Keratinocyte (primary cell): ENCODE measurements at regions not wholly inside any gene's neighbourhood (a gene's known extent, or its start where the extent isn't known, plus 50 kb on each side); places are given as distances from the start of the nearest gene placed in this dataset.

Experiments used
- DNase-seq: peaks from one replicate; pipeline ENCODE4 v3.0.0-alpha.2; 2011; ENCODE audit warnings: low read depth, missing footprints, low spot score
- FAIRE-seq: peaks from 2 replicates; lab custom pipeline; 2011; peaks lifted over from hg19 to GRCh38; lab: Jason Lieb, UNC
- H2AFZ ChIP-seq: 2 replicates; pipeline ENCODE4 v1.6.0; 2012; ENCODE audit warnings: low read length, control low read depth, inconsistent platforms; ENCODE audit not compliant: control insufficient read depth
- H3K27ac ChIP-seq: 2 replicates; pipeline ENCODE4 v1.5.1; 2011; ENCODE audit warnings: low read length; ENCODE audit not compliant: control insufficient read depth, insufficient read depth
- H3K27me3 ChIP-seq: 3 replicates; pipeline ENCODE4 v1.6.0; 2011; ENCODE audit warnings: low read length; ENCODE audit not compliant: control insufficient read depth, insufficient read depth; ENCODE audit errors: extremely low read depth
- H3K36me3 ChIP-seq, 2 experiments: 2 replicates in 1 of 2; 3 replicates in 1 of 2; pipeline ENCODE4 v1.5.1; 2011; ENCODE audit warnings: low read length in 2 of 2, mild to moderate bottlenecking in 1 of 2; ENCODE audit not compliant: control insufficient read depth in 2 of 2, insufficient read depth in 2 of 2; ENCODE audit errors: extremely low read depth in 1 of 2
- H3K4me1 ChIP-seq: 3 replicates; pipeline ENCODE4 v1.5.1; 2011; ENCODE audit warnings: low read length; ENCODE audit not compliant: control insufficient read depth, insufficient read depth; ENCODE audit errors: extremely low read depth
- H3K4me2 ChIP-seq: 3 replicates; pipeline ENCODE4 v1.6.0; 2011; ENCODE audit warnings: low read depth, low read length; ENCODE audit not compliant: control insufficient read depth, insufficient read depth; ENCODE audit errors: extremely low read depth
- H3K4me3 ChIP-seq, 3 experiments: fragments of 200-600 bp in 1 of 3; sonication (generic) in 1 of 3; 2 replicates in 2 of 3; 3 replicates in 1 of 3; pipeline ENCODE4 v1.5.1; 2011 to 2016; ENCODE audit warnings: low read length in 3 of 3, mild to moderate bottlenecking in 3 of 3, control low read depth in 2 of 3, inconsistent platforms in 1 of 3, low read depth in 1 of 3, mixed read lengths in 1 of 3, mixed run types in 1 of 3, moderate library complexity in 1 of 3; ENCODE audit not compliant: control insufficient read depth in 2 of 3, insufficient read depth in 2 of 3; ENCODE audit errors: extremely low read depth in 1 of 3
- H3K79me2 ChIP-seq: 2 replicates; pipeline ENCODE4 v1.6.0; 2012; ENCODE audit warnings: low read length; ENCODE audit not compliant: control insufficient read depth, insufficient read depth
- H3K9ac ChIP-seq: 3 replicates; pipeline ENCODE4 v1.6.0; 2011; ENCODE audit warnings: low read length; ENCODE audit not compliant: control insufficient read depth, insufficient read depth; ENCODE audit errors: extremely low read depth
- H3K9me1 ChIP-seq: 3 replicates; pipeline ENCODE4 v1.6.0; 2011; ENCODE audit warnings: low read length; ENCODE audit not compliant: control insufficient read depth, insufficient read depth; ENCODE audit errors: extremely low read depth
- H3K9me3 ChIP-seq: 2 replicates; pipeline ENCODE4 v1.5.1; 2012; ENCODE audit warnings: low read depth, low read length; ENCODE audit not compliant: control insufficient read depth
- H4K20me1 ChIP-seq: 3 replicates; pipeline ENCODE4 v1.6.0; 2011; ENCODE audit warnings: low read length; ENCODE audit not compliant: control insufficient read depth, insufficient read depth; ENCODE audit errors: extremely low read depth
- EZH2 ChIP-seq: IDR thresholded peaks from one replicate; pipeline ENCODE4 v1.6.1; 2012; ENCODE audit warnings: inconsistent platforms, mild to moderate bottlenecking, low read length, moderate library complexity
- dilution Hi-C: fragments of 300-500 bp; cut with MboI; formaldehyde crosslinking; loops from one replicate; pipeline ENCODE4 v1.7.0; 2020; ENCODE audit warnings: low sequenced_read_pairs; ENCODE audit not compliant: extremely low pct_ligation_motif_present
- TF ChIP-seq, protein P1 (sequence below), 3 experiments: IDR thresholded peaks in 1 of 3; conservative IDR thresholded peaks in 1 of 3; optimal IDR thresholded peaks in 1 of 3; 2 replicates in 2 of 3; 3 replicates in 1 of 3; pipeline versions ENCODE3 to v1.5.1; 2011; ENCODE audit warnings: low read length in 3 of 3, mild to moderate bottlenecking in 3 of 3, moderate library complexity in 2 of 3, control low read depth in 1 of 3, inconsistent platforms in 1 of 3; ENCODE audit not compliant: insufficient read depth in 2 of 3; ENCODE audit errors: extremely low read depth in 1 of 3

DNA sequence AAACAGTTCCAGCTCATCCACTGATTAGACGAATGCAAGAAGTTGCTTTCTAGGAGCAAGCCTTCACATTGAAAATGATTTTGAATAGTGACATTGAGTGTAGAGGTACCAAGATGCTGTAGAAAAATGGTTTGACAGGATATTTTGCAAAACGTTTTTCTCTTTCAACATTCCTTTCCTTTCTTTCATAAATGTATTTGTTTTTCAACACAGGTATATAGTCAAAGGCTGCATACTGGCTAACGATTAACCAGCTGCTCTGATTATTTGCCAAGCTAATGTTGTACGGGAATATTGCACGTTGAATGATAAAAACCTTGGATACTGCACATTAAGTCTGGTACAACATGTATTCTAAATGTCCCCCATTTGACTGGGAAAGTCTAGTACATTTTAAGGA is 78.8 kb upstream of the TENT5A start:
- Histone ChIP-seq H3K9me1 (no peaks in the 10 kb centered on the region), H4K20me1 (no peaks in the 10 kb centered on the region), H3K9me3 (no peaks in the 10 kb centered on the region), H3K4me2 (no peak overlapping the region), H3K9ac (no peak overlapping the region), H3K27me3 (no peaks in the 10 kb centered on the region), H3K4me1 (no peaks in the 10 kb centered on the region), H3K4me3 (no peak overlapping the region), H2AFZ (no peak overlapping the region), H3K27ac (no peak overlapping the region), H3K36me3 (no peaks in the 10 kb centered on the region), H3K79me2 (no peaks in the 10 kb centered on the region)
- dilution Hi-C loops: no loop called here
- FAIRE-seq: no peak
- DNase-seq: no peak
- TF ChIP-seq, protein P1, sequence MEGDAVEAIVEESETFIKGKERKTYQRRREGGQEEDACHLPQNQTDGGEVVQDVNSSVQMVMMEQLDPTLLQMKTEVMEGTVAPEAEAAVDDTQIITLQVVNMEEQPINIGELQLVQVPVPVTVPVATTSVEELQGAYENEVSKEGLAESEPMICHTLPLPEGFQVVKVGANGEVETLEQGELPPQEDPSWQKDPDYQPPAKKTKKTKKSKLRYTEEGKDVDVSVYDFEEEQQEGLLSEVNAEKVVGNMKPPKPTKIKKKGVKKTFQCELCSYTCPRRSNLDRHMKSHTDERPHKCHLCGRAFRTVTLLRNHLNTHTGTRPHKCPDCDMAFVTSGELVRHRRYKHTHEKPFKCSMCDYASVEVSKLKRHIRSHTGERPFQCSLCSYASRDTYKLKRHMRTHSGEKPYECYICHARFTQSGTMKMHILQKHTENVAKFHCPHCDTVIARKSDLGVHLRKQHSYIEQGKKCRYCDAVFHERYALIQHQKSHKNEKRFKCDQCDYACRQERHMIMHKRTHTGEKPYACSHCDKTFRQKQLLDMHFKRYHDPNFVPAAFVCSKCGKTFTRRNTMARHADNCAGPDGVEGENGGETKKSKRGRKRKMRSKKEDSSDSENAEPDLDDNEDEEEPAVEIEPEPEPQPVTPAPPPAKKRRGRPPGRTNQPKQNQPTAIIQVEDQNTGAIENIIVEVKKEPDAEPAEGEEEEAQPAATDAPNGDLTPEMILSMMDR (optimal IDR thresholded peaks at IDR 0.05 in 1 of 3, IDR thresholded peaks at IDR 0.05 in 1 of 3, conservative IDR thresholded peaks at IDR 0.05 in 1 of 3; ENCODE audit: extremely low read depth in 1 of 3, insufficient read depth in 2 of 3, low read length in 3 of 3): no peak
- TF ChIP-seq EZH2: no peak

DNA sequence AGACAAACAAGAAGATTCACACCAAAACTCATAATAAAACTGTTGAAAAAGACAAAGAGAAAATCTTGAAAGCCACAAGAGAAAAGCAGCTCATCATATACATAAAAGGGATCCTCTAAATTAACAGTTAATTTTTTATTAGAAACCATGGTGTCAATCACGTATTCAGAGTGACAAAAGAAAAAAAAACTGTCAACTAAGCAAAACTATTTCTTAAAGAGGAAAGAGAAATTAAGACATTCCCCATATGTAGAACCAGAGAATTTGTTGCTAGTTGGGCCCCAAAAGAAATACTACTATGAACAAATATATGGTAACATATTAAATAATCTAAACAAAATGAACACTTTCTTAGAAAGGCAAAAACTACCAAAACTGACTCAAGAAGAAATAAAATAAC is 74.3 kb upstream of the TENT5A start:
- Histone ChIP-seq H3K9ac (no peak overlapping the region), H3K4me2 (no peak overlapping the region), H3K79me2 (no peaks in the 10 kb centered on the region), H3K4me1 (no peaks in the 10 kb centered on the region), H2AFZ (no peak overlapping the region), H3K36me3 (no peaks in the 10 kb centered on the region), H3K27me3 (no peaks in the 10 kb centered on the region), H3K27ac (no peak overlapping the region), H3K9me1 (no peaks in the 10 kb centered on the region), H3K9me3 (no peaks in the 10 kb centered on the region), H3K4me3 (no peak overlapping the region), H4K20me1 (no peaks in the 10 kb centered on the region)
- FAIRE-seq: no peak
- no peak for DNase-seq
- TF ChIP-seq, protein P1 (optimal IDR thresholded peaks at IDR 0.05 in 1 of 3, IDR thresholded peaks at IDR 0.05 in 1 of 3, conservative IDR thresholded peaks at IDR 0.05 in 1 of 3; ENCODE audit: extremely low read depth in 1 of 3, insufficient read depth in 2 of 3, low read length in 3 of 3): no peak
- no peak for TF ChIP-seq EZH2
- dilution Hi-C loops: no loop called here
